DMS 273 (cell line): ENCODE measurements at regions not wholly inside any gene's neighbourhood (a gene's known extent, or its start where the extent isn't known, plus 50 kb on each side); places are given as distances from the start of the nearest gene placed in this dataset.

Source experiments
- DNase-seq: peaks from one replicate; lab custom pipeline; 2025; ENCODE audit not compliant: unreplicated experiment; lab: John Stamatoyannopoulos, UW

GRCh38 chrX:149992918-149993317 lies 54.6 kb upstream of the EOLA2 start:
- no peak for DNase-seq

- DNase-seq, result no peak
These were observed 55.7 kb upstream of the EOLA2 start for GRCh38 chrX:149993989-149994388.

GRCh38 chrX:149996515-149996914 lies 58.2 kb upstream of the EOLA2 start:
- no peak for DNase-seq

GRCh38 chrX:150005027-150005426 lies 66.7 kb upstream of the EOLA2 start:
- no peak for DNase-seq

- no peak for DNase-seq
These were observed 69.1 kb upstream of the EOLA2 start for GRCh38 chrX:150007356-150007755.

- no peak for DNase-seq
These were observed 74.5 kb upstream of the EOLA2 start for GRCh38 chrX:150012647-150013381.

- no peak for DNase-seq
These were observed 76.2 kb upstream of the EOLA2 start for GRCh38 chrX:150014525-150014924.

- DNase-seq, result no peak
These were observed 79.6 kb upstream of the EOLA2 start for GRCh38 chrX:150017868-150018267.

- no peak for DNase-seq
These were observed 80.7 kb upstream of the EOLA2 start for GRCh38 chrX:150018931-150019361.

GRCh38 chrX:150028692-150029091 lies 90.4 kb upstream of the EOLA2 start:
- DNase-seq, result no peak

GRCh38 chrX:150032742-150033141 lies 94.5 kb upstream of the EOLA2 start:
- DNase-seq, result no peak

- DNase-seq, result no peak
These were observed 96.5 kb upstream of the EOLA2 start for GRCh38 chrX:150034788-150035187.

GRCh38 chrX:150035531-150035930 lies 97.2 kb upstream of the EOLA2 start:
- no peak for DNase-seq

- peak; percentile 12 for DNase-seq
These were observed 97.9 kb upstream of the EOLA2 start for GRCh38 chrX:150036181-150036580.

- no peak for DNase-seq
These were observed 98.3 kb upstream of the EOLA2 start for GRCh38 chrX:150036641-150037040.

GRCh38 chrX:150037041-150037440 lies 98.8 kb upstream of the EOLA2 start:
- DNase-seq, result no peak

- DNase-seq, result no peak
These were observed 100.0 kb upstream of the EOLA2 start for GRCh38 chrX:150038315-150038714.

GRCh38 chrX:150038986-150039599 lies 100.8 kb upstream of the EOLA2 start:
- DNase-seq, result no peak

- DNase-seq, result no peak
These were observed 102.9 kb upstream of the EOLA2 start for GRCh38 chrX:150041208-150041607.

- no peak for DNase-seq
These were observed 106.3 kb upstream of the EOLA2 start for GRCh38 chrX:150044556-150044955.

GRCh38 chrX:150047818-150048217 lies 109.5 kb upstream of the EOLA2 start:
- no peak for DNase-seq

GRCh38 chrX:150049647-150050046 lies 111.4 kb upstream of the EOLA2 start:
- DNase-seq, result no peak

- no peak for DNase-seq
These were observed 112.1 kb upstream of the EOLA2 start for GRCh38 chrX:150050387-150050786.
